Gastrocnemius medialis (tissue), 4 donors: ENCODE measurements at regions not wholly inside any gene's neighbourhood (a gene's known extent, or its start where the extent isn't known, plus 50 kb on each side); places are given as distances from the start of the nearest gene placed in this dataset.

Experiments used
- CTCF ChIP-seq, 5 experiments: fragments of 450-650 bp in 3 of 5; fragments of 200-600 bp in 2 of 5; sonication (generic) in 2 of 5; IDR thresholded peaks in 4 of 5; conservative IDR thresholded peaks in 1 of 5; 1 replicate in 4 of 5; 2 replicates in 1 of 5; pipeline ENCODE4 v1.5.1; 2016 to 2019; ENCODE audit warnings: antibody characterized with exemption in 5 of 5, mild to moderate bottlenecking in 3 of 5, moderate library complexity in 3 of 5
- POLR2A ChIP-seq, 2 donors: fragments of 450-650 bp; IDR thresholded peaks; one replicate each; pipeline ENCODE4 v1.6.1; 2017; ENCODE audit warnings: antibody characterized with exemption in 2 of 2, mild to moderate bottlenecking in 2 of 2, moderate library complexity in 2 of 2

- TF ChIP-seq CTCF (IDR thresholded peaks at IDR 0.05 in 4 of 5, conservative IDR thresholded peaks at IDR 0.05 in 1 of 5) (no peak), POLR2A (IDR thresholded peaks at IDR 0.05) (no peak)
Observed at GRCh38 chr1:147451628-147452027, 89.7 kb upstream of the BCL9 start.
